Activated effector memory CD4-positive, alpha-beta T cell treated with Interleukin-2 at 50 U/mL for 16 hours (primary cell): ENCODE measurements at regions not wholly inside any gene's neighbourhood (a gene's known extent, or its start where the extent isn't known, plus 50 kb on each side); places are given as distances from the start of the nearest gene placed in this dataset.

Source experiments
- DNase-seq: peaks from one replicate; pipeline ENCODE4 v3.0.0-alpha.2; 2020

GRCh38 chr6:15796130-15796771 lies 133.4 kb upstream of the DTNBP1 start:
- no peak for DNase-seq

GRCh38 chr6:15793826-15794225 lies 131.0 kb upstream of the DTNBP1 start:
- no peak for DNase-seq

GRCh38 chr6:15793288-15793687 lies 130.5 kb upstream of the DTNBP1 start:
- no peak for DNase-seq

GRCh38 chr6:15792842-15793241 lies 130.0 kb upstream of the DTNBP1 start:
- no peak for DNase-seq

GRCh38 chr6:15791448-15792181 lies 128.8 kb upstream of the DTNBP1 start:
- DNase-seq, result no peak

GRCh38 chr6:15790116-15790515 lies 127.3 kb upstream of the DTNBP1 start:
- no peak for DNase-seq

GRCh38 chr6:15786846-15787245 lies 124.0 kb upstream of the DTNBP1 start:
- no peak for DNase-seq

GRCh38 chr6:15783484-15783883 lies 120.7 kb upstream of the DTNBP1 start:
- DNase-seq, result no peak

GRCh38 chr6:15781890-15782289 lies 119.1 kb upstream of the DTNBP1 start:
- DNase-seq, result no peak

GRCh38 chr6:15781333-15781732 lies 118.5 kb upstream of the DTNBP1 start:
- DNase-seq, result no peak

GRCh38 chr6:15780437-15780836 lies 117.6 kb upstream of the DTNBP1 start:
- DNase-seq, result no peak

GRCh38 chr6:15779726-15780125 lies 116.9 kb upstream of the DTNBP1 start:
- no peak for DNase-seq

GRCh38 chr6:15776458-15776980 lies 113.7 kb upstream of the DTNBP1 start:
- DNase-seq, result no peak

GRCh38 chr6:15775741-15776140 lies 112.9 kb upstream of the DTNBP1 start:
- no peak for DNase-seq

- DNase-seq, result no peak
These were observed 112.3 kb upstream of the DTNBP1 start for GRCh38 chr6:15775076-15775634.

GRCh38 chr6:15773806-15774410 lies 111.1 kb upstream of the DTNBP1 start:
- DNase-seq, result no peak

- no peak for DNase-seq
These were observed 107.7 kb upstream of the DTNBP1 start for GRCh38 chr6:15770347-15771143.

- no peak for DNase-seq
These were observed 106.7 kb upstream of the DTNBP1 start for GRCh38 chr6:15769511-15770018.

- no peak for DNase-seq
These were observed 106.2 kb upstream of the DTNBP1 start for GRCh38 chr6:15768999-15769398.

- DNase-seq, result no peak
These were observed 101.0 kb upstream of the DTNBP1 start for GRCh38 chr6:15763837-15764236.

- no peak for DNase-seq
These were observed 100.5 kb upstream of the DTNBP1 start for GRCh38 chr6:15763364-15763763.

- DNase-seq, result no peak
These were observed 98.2 kb upstream of the DTNBP1 start for GRCh38 chr6:15761045-15761502.
